Motor neuron (in vitro differentiated cells): ENCODE measurements at regions not wholly inside any gene's neighbourhood (a gene's known extent, or its start where the extent isn't known, plus 50 kb on each side); places are given as distances from the start of the nearest gene placed in this dataset.
A peak's percentile ranks its signal among the peaks of the same experiment; 100 is the strongest.

Source experiments
- ATAC-seq, 8 experiments: fragments of 200-7000 bp; cut with Tn5 transposase; replicated peaks in 6 of 8; 2 replicates each; pipeline ENCODE4 v1.8.0; 2021; ENCODE audit warnings: mild to moderate bottlenecking in 8 of 8, moderate library complexity in 8 of 8
- H3K27ac ChIP-seq, 2 donors: fragments of 250-450 bp; sonication (Bioruptor Pico); 2 replicates each; pipeline ENCODE4 v1.9.0; 2021; ENCODE audit warnings: antibody characterized with exemption in 2 of 2, mild to moderate bottlenecking in 2 of 2, moderate library complexity in 1 of 2
- H3K4me1 ChIP-seq, 2 donors: fragments of 250-450 bp; sonication (Bioruptor Pico); replicated peaks in 1 of 2; 2 replicates each; pipeline ENCODE4 v1.6.1; 2021; ENCODE audit warnings: antibody characterized with exemption in 2 of 2, mild to moderate bottlenecking in 2 of 2, moderate library complexity in 1 of 2
- H3K4me3 ChIP-seq, 5 donors: fragments of 250-450 bp; sonication (Bioruptor Pico); 2 replicates each; pipeline ENCODE4 v1.9.0; 2021; ENCODE audit warnings: antibody characterized with exemption in 5 of 5, mild to moderate bottlenecking in 5 of 5, moderate library complexity in 4 of 5
- WGBS, 10 experiments: fragments of 450-650 bp; shearing (Covaris generic); methylation state at CpG; one replicate each; pipeline ENCODE4 v1.0.0; 2022; 5-methylcytosine and 5-hydroxymethylcytosine counted together
- in situ Hi-C, 9 experiments: fragments of 400-800 bp; cut with MboI; loops; one replicate each; pipeline ENCODE4 v1.15.0; 2021; ENCODE audit warnings: low sequenced_read_pairs in 9 of 9, low pct_unique_long_range_greater_than_20kb in 2 of 9; ENCODE audit not compliant: unreplicated experiment in 9 of 9

DNA sequence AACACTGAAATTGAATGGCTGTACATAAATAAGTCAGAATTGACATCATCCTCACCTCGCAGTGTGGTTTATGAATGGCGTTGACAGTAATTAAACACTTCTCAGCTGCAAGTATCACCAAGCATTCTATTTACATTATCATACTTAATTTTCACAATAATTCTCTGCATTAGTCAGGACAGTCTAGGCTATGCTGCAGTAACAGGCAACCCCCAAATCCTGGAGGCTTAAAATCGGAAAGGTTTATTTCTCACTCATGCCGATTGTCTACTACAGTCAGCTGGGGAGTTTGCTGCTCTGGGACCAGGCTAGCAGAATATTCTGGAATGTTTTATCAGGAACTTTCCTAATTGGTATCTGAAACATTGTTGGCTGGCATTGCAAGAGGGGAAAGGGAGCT, 493.2 kb upstream of the ERCC4 start:
- 30 to 100% (median 80%) methylated on average over 2 to 4 of the region's 4 CpGs; no CpG with 5 or more reads in 1 of the 10 experiments for WGBS, 10 experiments
- Histone ChIP-seq H3K4me1 (no peaks in the 10 kb centered on the region), H3K27ac (no peak overlapping the region), H3K4me3 (no peak overlapping the region)
- in situ Hi-C loops = no loop called here
- ATAC-seq = no peak

DNA sequence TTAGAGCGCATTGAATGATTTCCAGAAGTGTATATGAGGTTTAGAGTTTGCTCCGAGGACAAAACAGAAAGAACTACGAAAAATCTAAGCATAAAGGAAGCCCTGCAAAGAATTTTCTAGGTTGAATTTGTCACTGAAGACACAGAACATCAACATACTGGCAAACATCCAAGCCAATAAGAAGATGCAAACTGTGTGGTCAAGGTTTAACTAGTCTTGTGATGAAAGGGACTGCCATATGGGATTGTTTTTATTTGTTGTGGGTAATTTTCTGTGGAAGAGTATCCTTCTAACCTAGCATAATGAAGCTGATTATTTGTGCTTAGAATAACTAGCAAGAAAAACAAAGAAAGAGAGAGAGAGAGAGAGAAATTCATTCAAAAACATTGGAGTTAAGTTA, 492.0 kb upstream of the ERCC4 start:
- no peak overlapping the region for H3K27ac ChIP-seq
- ATAC-seq = no peak
- no peak overlapping the region for H3K4me3 ChIP-seq
- in situ Hi-C loops = no loop called here
- WGBS, 10 experiments = 0 to 100% (median 65%) methylated on average over 1 to 3 of the region's 3 CpGs; no CpG with 5 or more reads in 2 of the 10 experiments
- H3K4me1 ChIP-seq = no peaks in the 10 kb centered on the region

DNA sequence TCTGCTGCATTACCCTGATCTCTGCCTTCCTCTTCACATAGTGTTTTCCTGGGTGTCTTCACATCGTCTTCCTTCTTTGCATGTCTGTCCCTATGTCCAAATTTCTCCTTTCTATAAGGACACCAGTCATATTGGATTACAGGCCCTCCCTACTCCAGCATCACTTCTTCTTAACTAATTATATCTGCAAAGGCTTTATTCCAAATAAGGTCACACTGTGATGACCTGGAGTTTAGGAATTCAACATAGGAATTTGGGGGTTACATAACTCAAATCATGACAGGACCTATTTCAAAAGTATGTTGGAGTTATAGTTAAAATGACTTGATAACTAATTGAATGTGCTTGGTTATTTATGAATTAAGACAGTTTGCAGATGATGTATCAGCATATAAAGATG, 490.5 kb upstream of the ERCC4 start:
- 0 to 100% (median 50%) methylated on average over 1 of the region's 1 CpG; no CpG with 5 or more reads in 3 of the 10 experiments for WGBS, 10 experiments

DNA sequence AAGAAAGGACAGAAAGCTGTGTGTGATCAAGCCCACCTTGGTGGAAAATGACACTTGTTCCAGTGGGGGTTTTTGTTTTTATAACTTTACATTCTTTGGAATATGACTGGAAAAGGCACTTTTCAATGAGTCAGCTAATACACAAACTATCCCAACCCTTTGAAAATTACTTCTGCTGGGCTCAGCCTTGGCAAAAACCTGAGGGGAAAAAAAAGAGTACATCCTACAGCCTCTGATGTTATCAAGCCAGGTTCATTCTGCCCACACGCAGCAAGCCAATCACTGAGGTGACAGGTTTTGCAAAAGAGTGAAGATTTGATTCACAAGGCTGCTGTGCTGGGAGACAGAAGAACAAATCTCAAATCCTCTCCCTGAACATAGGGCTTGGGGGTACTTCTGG, 484.5 kb upstream of the ERCC4 start:
- 17 to 100% (median 63%) methylated on average over 1 of the region's 1 CpG; no CpG with 5 or more reads in 6 of the 10 experiments for WGBS, 10 experiments
- Histone ChIP-seq H3K4me3 (no peak overlapping the region), H3K27ac (no peak overlapping the region), H3K4me1 (no peaks in the 10 kb centered on the region)
- ATAC-seq = no peak
- in situ Hi-C loops = no loop called here

More for the DNA sequence above, 490.5 kb upstream of the ERCC4 start:
- no peak for ATAC-seq
- Histone ChIP-seq H3K4me1 (no peaks in the 10 kb centered on the region), H3K27ac (no peak overlapping the region), H3K4me3 (no peak overlapping the region)
- in situ Hi-C loops = no loop called here

DNA sequence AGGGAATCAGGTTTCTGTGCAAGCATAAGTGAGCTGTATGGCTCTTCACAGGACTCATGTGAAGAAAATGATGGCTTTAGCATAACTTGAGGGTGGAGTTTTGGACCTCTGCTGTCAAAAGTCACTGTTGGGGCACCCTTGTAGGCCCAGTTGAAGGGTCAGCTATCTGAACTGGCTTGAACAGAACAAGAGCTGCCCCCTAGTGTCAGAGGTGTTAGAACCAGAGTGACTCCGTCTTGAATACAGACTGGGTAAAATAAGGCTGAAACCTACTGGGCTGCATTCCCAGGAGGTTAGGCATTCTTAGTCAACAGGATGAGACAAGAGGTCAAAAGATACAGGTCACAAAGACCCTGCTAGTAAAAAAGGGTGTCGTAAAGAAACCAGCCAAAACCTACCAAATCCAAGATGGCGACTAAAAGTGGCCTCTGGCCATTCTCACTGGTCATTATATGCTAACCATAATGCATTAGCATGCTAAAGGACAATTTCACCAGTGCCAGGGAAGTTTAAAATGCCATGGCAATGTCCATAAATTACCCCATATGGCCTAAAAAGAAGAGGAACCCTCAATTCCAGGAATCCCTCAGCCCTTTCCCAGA, 484.0 kb upstream of the ERCC4 start:
- WGBS, 10 experiments = 6 to 100% (median 58%) methylated on average over 1 to 3 of the region's 3 CpGs; no CpG with 5 or more reads in 2 of the 10 experiments
- Histone ChIP-seq H3K4me1 (no peaks in the 10 kb centered on the region), H3K27ac (no peak overlapping the region), H3K4me3 (no peak overlapping the region)
- no peak for ATAC-seq
- in situ Hi-C loops = no loop called here

DNA sequence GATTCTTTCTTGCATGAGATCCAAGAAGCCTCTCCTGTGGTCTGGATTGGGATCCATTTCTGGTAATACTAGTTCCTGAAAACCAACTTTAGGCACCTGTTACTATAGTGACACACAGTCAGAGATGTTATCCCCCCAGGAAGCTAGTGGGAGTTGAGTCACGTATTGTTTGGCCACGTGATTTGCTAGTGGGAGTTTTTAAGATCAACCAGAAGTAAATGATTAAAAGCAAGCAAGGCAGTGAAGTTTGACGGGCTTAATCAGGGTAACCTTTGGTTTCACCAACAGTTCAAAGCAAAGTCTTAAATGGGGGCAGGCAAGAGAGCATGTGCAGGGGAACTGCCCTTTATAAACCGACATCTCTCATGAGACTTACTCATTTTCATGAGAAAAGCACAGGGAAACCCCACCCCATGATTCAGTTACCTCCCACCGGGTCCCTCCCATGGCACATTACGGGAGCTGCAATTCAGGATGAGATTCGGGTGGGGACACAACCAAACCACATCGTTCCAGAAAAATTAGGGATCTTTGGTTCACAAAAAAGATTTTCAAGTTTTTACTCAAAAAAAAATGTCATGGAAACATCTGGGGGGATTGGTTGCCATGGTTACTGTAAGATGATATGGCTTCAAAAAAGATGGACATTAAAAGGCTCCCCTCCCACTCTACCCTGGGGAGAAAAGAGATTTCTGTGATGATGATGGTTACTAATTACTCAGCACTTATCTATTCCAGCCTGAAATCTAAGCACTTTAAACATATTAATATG, 483.1 kb upstream of the ERCC4 start:
- Histone ChIP-seq H3K4me1 (no peaks in the 10 kb centered on the region), H3K4me3 (no peak overlapping the region), H3K27ac (no peak overlapping the region)
- in situ Hi-C loops = no loop called here
- 0 to 63% (median 38%) methylated on average over 1 to 7 of the region's 8 CpGs; no CpG with 5 or more reads in 1 of the 10 experiments for WGBS, 10 experiments
- ATAC-seq = no peak

DNA sequence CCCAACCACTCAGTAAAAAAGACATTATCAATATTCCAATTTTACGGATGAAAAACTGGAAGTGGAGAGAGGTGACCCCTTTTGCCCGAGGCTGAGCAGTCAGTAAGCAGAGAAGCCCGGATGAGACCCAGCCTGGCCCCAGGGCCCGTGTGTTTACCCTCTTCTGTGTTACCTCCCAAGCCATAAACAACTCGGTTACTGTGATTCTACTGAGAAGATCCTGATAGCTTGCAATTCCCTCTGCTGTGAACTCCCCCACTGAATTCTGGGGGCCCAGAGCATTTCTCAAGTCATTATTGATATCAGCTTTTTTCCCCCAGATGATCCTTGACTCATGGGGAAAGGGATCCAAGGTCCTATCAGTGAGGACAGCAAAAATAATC, 482.6 kb upstream of the ERCC4 start:
- H3K4me3 ChIP-seq = no peak overlapping the region
- ATAC-seq = no peak
- H3K27ac ChIP-seq = no peak overlapping the region
- H3K4me1 ChIP-seq = no peaks in the 10 kb centered on the region
- in situ Hi-C loops = no loop called here
- WGBS, 10 experiments = 0 to 100% (median 53%) methylated on average over 1 to 5 of the region's 5 CpGs; no CpG with 5 or more reads in 3 of the 10 experiments

DNA sequence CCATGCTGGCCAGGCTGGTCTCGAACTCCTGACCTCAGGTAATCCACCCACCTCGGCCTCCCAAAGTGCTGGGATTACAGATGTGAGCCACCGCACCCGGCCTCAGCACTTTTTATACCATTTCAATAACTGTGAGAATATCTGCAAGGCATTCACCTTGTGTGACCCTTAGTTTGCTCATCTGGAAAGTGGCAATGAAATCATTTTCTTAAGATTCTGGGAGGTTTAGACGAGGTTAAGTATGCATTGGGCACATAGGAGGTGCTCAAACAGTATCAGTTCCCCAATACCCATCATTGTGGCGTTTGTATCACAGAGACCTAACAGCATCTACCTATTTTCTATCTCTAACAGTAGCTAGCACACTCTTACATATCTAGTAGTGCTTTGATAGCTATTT, 481.9 kb upstream of the ERCC4 start:
- in situ Hi-C loops = no loop called here
- Histone ChIP-seq H3K4me3 (no peak overlapping the region), H3K27ac (no peak overlapping the region)

DNA sequence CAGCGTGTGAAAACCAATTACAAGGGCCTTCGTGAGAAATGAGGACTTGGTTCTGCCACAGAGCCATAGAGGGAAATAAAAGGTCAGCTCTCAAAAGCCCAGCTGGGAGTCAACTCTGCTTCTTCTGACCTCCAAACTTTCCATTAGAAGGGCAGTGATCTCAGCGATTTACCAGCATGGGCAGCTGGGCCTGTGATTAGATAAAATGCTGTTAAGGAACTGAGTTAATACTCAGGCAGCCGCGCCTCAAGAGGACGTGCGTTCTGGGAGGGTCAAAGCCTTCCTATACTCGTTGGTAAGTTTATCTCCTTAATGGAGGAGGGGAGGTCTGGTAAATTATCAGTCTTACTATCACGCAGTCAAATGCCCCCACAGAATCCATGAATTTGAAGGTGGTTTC, 480.2 kb upstream of the ERCC4 start:
- H3K27ac ChIP-seq = no peak overlapping the region
- in situ Hi-C loops = no loop called here
- no peak overlapping the region for H3K4me3 ChIP-seq
- no peaks in the 10 kb centered on the region for H3K4me1 ChIP-seq
- 29 to 83% (median 79%) methylated on average over 1 to 9 of the region's 9 CpGs; no CpG with 5 or more reads in 3 of the 10 experiments for WGBS, 10 experiments
- no peak for ATAC-seq

More for the DNA sequence above, 481.9 kb upstream of the ERCC4 start:
- no peak for ATAC-seq
- 0 to 100% (median 55%) methylated on average over 1 to 3 of the region's 6 CpGs for WGBS, 10 experiments
- H3K4me1 ChIP-seq = no peaks in the 10 kb centered on the region

DNA sequence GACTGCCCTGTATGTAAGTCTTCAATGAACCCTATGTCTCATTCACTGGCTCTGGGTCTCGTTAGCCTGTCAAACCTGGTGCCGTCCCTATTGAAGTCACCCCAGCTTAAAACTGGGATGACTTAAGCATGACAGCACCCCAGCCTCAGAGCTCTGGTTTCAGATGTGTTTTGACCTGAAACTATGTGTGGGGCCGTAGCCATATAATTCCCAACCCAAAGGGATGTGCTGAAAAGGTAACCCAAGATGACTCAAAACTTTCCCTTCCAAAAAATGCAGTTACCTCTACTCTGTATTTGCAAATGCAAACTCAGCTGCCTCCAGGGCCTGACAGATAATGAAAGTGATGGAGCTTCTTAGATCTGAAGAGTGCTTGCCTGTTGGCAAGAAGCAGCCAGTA, 478.3 kb upstream of the ERCC4 start:
- in situ Hi-C loops = no loop called here
- WGBS, 10 experiments = 0 to 83% (median 17%) methylated on average over 1 to 3 of the region's 3 CpGs; no CpG with 5 or more reads in 7 of the 10 experiments
- no peaks in the 10 kb centered on the region for H3K4me1 ChIP-seq
- no peak for ATAC-seq
- H3K4me3 ChIP-seq = no peak overlapping the region
- H3K27ac ChIP-seq = no peak overlapping the region

DNA sequence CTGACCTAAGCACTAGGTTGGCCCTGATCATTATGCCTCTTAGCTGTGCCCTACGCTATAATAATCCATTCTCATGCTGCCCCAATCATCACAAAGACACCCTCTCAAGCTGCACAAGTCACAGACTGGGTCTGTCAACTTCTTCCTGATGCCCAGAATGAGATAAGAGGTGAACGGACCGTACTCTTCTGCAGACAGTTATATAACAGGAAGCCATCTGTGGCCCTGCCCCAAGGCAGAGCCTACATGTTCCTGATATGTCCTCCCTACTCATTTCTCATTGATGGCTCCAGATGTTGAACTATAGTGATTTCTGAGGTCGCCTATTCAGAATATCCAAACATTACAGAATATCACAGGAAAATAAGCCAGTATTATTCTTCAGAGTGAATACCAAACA, 471.6 kb upstream of the ERCC4 start:
- no peak for ATAC-seq
- in situ Hi-C loops = no loop called here
- H3K4me1 ChIP-seq = peaks cover 0 to 9% of the 10 kb centered on the region in 2 donors
- no peak overlapping the region for H3K4me3 ChIP-seq
- 5 to 94% (median 78%) methylated on average over 1 to 4 of the region's 4 CpGs; no CpG with 5 or more reads in 2 of the 10 experiments for WGBS, 10 experiments
- H3K27ac ChIP-seq = no peak overlapping the region

DNA sequence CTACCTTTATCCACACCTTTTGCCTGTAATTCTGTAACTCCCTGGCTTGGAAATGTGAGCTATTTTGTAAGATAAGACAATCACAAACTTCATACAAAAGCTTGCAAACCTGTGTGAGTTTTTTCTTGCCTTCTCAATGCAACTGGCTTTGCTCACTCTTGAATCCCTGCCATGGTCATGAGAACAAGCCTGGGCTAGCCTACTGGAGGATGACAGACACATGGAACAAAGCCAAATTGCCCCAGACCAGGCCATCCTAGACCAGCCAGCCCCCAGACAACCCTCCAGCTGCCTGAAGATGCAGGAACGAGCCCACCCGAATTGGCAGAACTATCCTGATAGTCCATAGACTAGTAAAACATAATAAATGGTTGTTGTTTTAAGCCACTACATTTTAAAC, 466.6 kb upstream of the ERCC4 start:
- no peak overlapping the region for H3K27ac ChIP-seq
- WGBS, 10 experiments = 20 to 84% (median 60%) methylated on average over 1 to 2 of the region's 2 CpGs; no CpG with 5 or more reads in 6 of the 10 experiments
- no peak overlapping the region for H3K4me3 ChIP-seq
- in situ Hi-C loops = loop anchor here in 1 of 9 experiments (25.0 kb wide), 1 partner anchor 991 kb away; no protein-coding TSS in a partner anchor
- peaks cover 0 to 9% of the 10 kb centered on the region in 2 donors for H3K4me1 ChIP-seq
- ATAC-seq = peak in 1 of 8 experiments; percentile 58

DNA sequence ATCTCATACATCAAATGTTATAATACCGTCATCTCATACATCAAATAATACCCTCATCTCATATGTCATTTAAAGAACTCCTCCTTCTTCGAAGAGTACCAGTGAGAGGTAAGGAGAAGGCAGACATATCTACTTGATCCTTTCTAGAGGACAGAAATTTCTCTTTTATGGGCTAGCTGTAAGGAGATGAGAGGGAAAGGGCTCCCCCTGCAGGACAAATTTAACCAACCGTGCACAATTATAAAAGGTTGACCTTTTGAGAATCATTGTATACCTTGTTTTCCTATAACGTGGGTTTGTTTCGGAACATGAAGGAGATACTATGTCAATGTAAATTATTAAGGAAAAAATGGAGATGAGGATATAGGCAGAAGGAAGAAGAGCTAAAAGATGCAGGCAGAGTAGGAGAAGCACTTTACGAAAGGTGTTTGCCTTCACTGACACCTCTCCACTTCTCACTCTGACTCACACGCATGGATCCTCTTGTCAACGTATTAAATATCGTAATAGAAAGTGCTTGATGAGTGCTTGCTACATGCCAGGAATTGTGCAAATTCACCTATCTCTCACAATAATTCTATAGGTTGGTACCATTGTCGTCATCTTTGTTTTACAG, 465.9 kb upstream of the ERCC4 start:
- peaks cover 0 to 9% of the 10 kb centered on the region in 2 donors for H3K4me1 ChIP-seq
- H3K4me3 ChIP-seq = no peak overlapping the region
- ATAC-seq = peak in 3 of 8 experiments; percentile 30 to 38 (median 36)
- in situ Hi-C loops = loop anchor here in 1 of 9 experiments (25.0 kb wide), 1 partner anchor 992 kb away; no protein-coding TSS in a partner anchor
- H3K27ac ChIP-seq = no peak overlapping the region
- WGBS, 10 experiments = 14 to 81% (median 61%) methylated on average over 3 to 10 of the region's 10 CpGs
